ENCODE measurements at regions not wholly inside any gene's neighbourhood (a gene's known extent, or its start where the extent isn't known, plus 50 kb on each side); places are given as distances from the start of the nearest gene placed in this dataset.

- TF ChIP-seq FOSL2 (IDR thresholded peaks at IDR 0.05; ENCODE audit: borderline replicate concordance, low read depth) = peak; percentile 92
- TF ChIP-seq USF2 (IDR thresholded peaks at IDR 0.05; ENCODE audit: borderline replicate concordance, low read depth, low read length) = no peak
- no peak; the same call in 1 of the 2 replicates for TF ChIP-seq CTCF (IDR thresholded peaks at IDR 0.05)
- peak in 1 of 2 experiments; percentile 87; a peak in 1 of 4 replicates for TF ChIP-seq EP300 (IDR thresholded peaks at IDR 0.05; ENCODE audit: borderline replicate concordance in 1 of 2, low read depth in 1 of 2, low read length in 1 of 2)
- TF ChIP-seq GATA2 (CRISPR knock-in tag; IDR thresholded peaks at IDR 0.05) = no peak
- TF ChIP-seq SIN3A (IDR thresholded peaks at IDR 0.05; ENCODE audit: borderline replicate concordance, low read depth, low read length) = no peak
- peak; percentile 74 for TF ChIP-seq FOXM1 (IDR thresholded peaks at IDR 0.05; ENCODE audit: low read depth)
- TF ChIP-seq MXI1 (IDR thresholded peaks at IDR 0.05; ENCODE audit: low read depth, low read length) = no peak
- peak; percentile 89 for TF ChIP-seq NFIC (IDR thresholded peaks at IDR 0.05; ENCODE audit: borderline replicate concordance)
- TF ChIP-seq, protein P1, sequence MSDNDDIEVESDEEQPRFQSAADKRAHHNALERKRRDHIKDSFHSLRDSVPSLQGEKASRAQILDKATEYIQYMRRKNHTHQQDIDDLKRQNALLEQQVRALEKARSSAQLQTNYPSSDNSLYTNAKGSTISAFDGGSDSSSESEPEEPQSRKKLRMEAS (IDR thresholded peaks at IDR 0.05; ENCODE audit: low read depth) = peak; percentile 88; the same call in 1 of the 2 replicates
- TF ChIP-seq EZH2phosphoT487 (IDR thresholded peaks at IDR 0.05; ENCODE audit: borderline replicate concordance, low read depth) = no peak
- TF ChIP-seq JUND (IDR thresholded peaks at IDR 0.05) = peak; percentile 98
- TF ChIP-seq USF1 (IDR thresholded peaks at IDR 0.05; ENCODE audit: borderline replicate concordance, low read depth) = no peak
- peak; percentile 60; the same call in 1 of the 2 replicates for TF ChIP-seq POLR2AphosphoS5 (IDR thresholded peaks at IDR 0.05; ENCODE audit: low read depth, low read length)
- TF ChIP-seq RCOR1 (IDR thresholded peaks at IDR 0.05; ENCODE audit: low read length) = no peak
- TF ChIP-seq ELF1 (IDR thresholded peaks at IDR 0.05) = peak; percentile 64
- TF ChIP-seq RFX5 (IDR thresholded peaks at IDR 0.05; ENCODE audit: low read length) = no peak
- no peak for TF ChIP-seq CHD2 (IDR thresholded peaks at IDR 0.05; ENCODE audit: low read length, partially characterized antibody)
Measured at GRCh38 chr5:135208903-135209721, 175.1 kb upstream of the PITX1 start (continued).
